LNCAP (cell line): ENCODE measurements at regions not wholly inside any gene's neighbourhood (a gene's known extent, or its start where the extent isn't known, plus 50 kb on each side); places are given as distances from the start of the nearest gene placed in this dataset.

Experiments
- TF ChIP-seq, protein P1 (sequence below): fragments of 450-650 bp; IDR thresholded peaks from 2 replicates; pipeline ENCODE4 v1.5.1; 2017; ENCODE audit warnings: mild to moderate bottlenecking

DNA sequence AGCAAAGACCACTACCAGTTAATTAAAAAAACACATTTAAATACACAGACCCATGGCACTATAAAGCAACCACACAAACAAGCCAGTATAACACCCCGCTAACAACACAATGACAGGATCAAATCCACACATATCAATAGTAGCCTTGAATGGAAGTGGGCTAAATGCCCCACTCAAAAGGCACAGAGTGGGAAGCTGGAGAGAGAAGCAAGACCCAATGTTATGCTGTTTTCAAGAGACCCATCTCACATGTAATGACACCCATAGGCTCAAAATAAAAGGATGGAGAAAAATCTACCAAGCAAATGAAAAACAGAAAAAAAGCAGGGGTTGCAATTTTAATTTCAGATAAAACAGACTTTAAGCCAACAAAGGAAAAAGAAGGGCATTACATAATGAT is 125.4 kb upstream of the PTCHD4 start:
- TF ChIP-seq, protein P1, sequence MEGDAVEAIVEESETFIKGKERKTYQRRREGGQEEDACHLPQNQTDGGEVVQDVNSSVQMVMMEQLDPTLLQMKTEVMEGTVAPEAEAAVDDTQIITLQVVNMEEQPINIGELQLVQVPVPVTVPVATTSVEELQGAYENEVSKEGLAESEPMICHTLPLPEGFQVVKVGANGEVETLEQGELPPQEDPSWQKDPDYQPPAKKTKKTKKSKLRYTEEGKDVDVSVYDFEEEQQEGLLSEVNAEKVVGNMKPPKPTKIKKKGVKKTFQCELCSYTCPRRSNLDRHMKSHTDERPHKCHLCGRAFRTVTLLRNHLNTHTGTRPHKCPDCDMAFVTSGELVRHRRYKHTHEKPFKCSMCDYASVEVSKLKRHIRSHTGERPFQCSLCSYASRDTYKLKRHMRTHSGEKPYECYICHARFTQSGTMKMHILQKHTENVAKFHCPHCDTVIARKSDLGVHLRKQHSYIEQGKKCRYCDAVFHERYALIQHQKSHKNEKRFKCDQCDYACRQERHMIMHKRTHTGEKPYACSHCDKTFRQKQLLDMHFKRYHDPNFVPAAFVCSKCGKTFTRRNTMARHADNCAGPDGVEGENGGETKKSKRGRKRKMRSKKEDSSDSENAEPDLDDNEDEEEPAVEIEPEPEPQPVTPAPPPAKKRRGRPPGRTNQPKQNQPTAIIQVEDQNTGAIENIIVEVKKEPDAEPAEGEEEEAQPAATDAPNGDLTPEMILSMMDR = no peak

DNA sequence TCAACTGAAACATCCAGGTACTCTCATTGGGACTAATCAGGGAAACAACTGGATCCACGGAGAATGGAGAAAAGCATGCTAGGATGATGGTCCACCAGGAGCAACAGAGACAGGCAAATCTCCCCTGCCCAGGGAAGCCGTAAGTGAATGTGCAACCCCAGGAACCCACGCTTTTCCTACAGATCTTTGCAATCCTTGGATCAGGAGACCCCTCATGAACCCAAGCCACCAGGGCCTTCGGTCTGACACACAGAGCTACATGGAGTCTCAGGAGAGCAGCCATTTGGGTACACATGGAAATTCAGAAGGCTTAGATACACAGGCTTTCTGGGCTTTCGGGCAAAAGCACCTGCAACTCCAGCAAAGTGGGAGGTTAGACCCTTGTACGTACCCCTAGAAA is 122.1 kb upstream of the PTCHD4 start:
- TF ChIP-seq, protein P1 = no peak

- TF ChIP-seq, protein P1 = no peak
Observed at GRCh38 chr6:48229841-48230240, 118.8 kb upstream of the PTCHD4 start.

DNA sequence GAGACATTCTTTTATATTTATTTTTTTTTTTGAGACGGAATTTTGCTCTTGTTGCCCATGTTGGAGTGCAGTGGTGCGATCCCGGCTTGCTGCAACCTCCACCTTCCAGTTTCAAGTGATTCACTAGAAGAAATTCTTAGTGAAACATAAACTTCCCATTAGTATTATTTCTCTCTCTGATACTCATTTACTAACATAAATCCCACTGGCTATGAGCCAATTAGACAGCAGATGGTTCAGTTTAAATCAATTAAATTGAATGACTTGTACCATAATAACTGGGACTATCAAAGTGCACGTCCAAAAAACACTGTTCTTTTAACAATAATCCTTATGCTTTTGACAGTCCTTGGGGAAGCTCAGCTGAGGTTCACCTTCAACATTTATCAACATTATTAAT is 111.2 kb upstream of the PTCHD4 start:
- TF ChIP-seq, protein P1 = no peak

GRCh38 chr6:48213076-48213788 is 102.2 kb upstream of the PTCHD4 start:
- TF ChIP-seq, protein P1 = no peak

GRCh38 chr6:48212501-48212900 is 101.5 kb upstream of the PTCHD4 start:
- TF ChIP-seq, protein P1 = no peak

GRCh38 chr6:48206091-48206490 is 95.1 kb upstream of the PTCHD4 start:
- TF ChIP-seq, protein P1 = no peak

GRCh38 chr6:48200869-48201390 is 89.9 kb upstream of the PTCHD4 start:
- TF ChIP-seq, protein P1 = no peak
